ENCODE measurements at regions not wholly inside any gene's neighbourhood (a gene's known extent, or its start where the extent isn't known, plus 50 kb on each side); places are given as distances from the start of the nearest gene placed in this dataset.

GRCh38 chr19:31503211-31503610, 154.0 kb upstream of the TSHZ3 start:
- TF ChIP-seq CTCF (IDR thresholded peaks at IDR 0.05) (no peak), POLR2AphosphoS5 (IDR thresholded peaks at IDR 0.05) (no peak), EP300 (IDR thresholded peaks at IDR 0.05) (no peak), POLR2A (IDR thresholded peaks at IDR 0.05; ENCODE audit: low read depth) (no peak)

All from esophagus muscularis mucosa (tissue), 4 donors.